HUES48 (cell line): ENCODE measurements at regions not wholly inside any gene's neighbourhood (a gene's known extent, or its start where the extent isn't known, plus 50 kb on each side); places are given as distances from the start of the nearest gene placed in this dataset.

Experiments
- H3K27ac ChIP-seq: one replicate; pipeline ENCODE4 v1.7.0; 2013; ENCODE audit warnings: low read depth, low read length, inconsistent platforms
- H3K27me3 ChIP-seq: 2 replicates; pipeline ENCODE4 v1.6.1; 2013; ENCODE audit warnings: mild to moderate bottlenecking, low read length; ENCODE audit not compliant: control insufficient read depth, insufficient read depth
- H3K36me3 ChIP-seq: 2 replicates; pipeline ENCODE4 v1.6.1; 2013; ENCODE audit warnings: low read length; ENCODE audit not compliant: control insufficient read depth, insufficient read depth
- H3K4me1 ChIP-seq: 2 replicates; pipeline ENCODE4 v1.6.1; 2013; ENCODE audit warnings: mild to moderate bottlenecking, low read length; ENCODE audit not compliant: control insufficient read depth, insufficient read depth
- H3K4me3 ChIP-seq: 2 replicates; pipeline ENCODE4 v1.5.1; 2013; ENCODE audit warnings: mild to moderate bottlenecking, low read depth, low read length
- H3K9ac ChIP-seq: 2 replicates; pipeline ENCODE4 v1.6.1; 2013; ENCODE audit warnings: mild to moderate bottlenecking, low read depth, low read length, moderate library complexity
- H3K9me3 ChIP-seq: 2 replicates; pipeline ENCODE4 v1.6.1; 2013; ENCODE audit warnings: low read length; ENCODE audit not compliant: control insufficient read depth, insufficient read depth

DNA sequence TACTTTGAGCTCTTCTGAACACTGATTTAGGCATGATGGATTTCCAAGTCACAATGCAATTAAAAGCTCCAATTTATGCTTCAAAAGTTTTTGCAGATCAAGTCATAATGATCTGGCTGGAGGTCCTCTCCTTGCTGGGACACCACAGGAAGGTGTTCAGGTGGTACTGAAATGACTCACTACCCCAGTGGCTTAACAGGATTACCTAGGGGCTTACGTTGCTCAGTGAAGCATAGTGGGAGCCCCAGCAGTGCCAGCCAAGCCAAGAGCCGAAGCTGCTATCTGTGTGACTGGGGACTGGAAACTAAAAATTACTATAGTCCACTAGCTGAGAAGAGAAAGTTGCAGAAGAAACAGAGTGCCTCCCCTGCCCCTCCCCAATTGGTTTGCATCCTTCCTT is 110.1 kb upstream of the LPP start:
- Histone ChIP-seq H3K27me3 (no peaks in the 10 kb centered on the region), H3K27ac (no peak overlapping the region), H3K4me1 (no peaks in the 10 kb centered on the region), H3K9me3 (no peaks in the 10 kb centered on the region), H3K4me3 (no peak overlapping the region), H3K9ac (no peak overlapping the region), H3K36me3 (no peaks in the 10 kb centered on the region)

DNA sequence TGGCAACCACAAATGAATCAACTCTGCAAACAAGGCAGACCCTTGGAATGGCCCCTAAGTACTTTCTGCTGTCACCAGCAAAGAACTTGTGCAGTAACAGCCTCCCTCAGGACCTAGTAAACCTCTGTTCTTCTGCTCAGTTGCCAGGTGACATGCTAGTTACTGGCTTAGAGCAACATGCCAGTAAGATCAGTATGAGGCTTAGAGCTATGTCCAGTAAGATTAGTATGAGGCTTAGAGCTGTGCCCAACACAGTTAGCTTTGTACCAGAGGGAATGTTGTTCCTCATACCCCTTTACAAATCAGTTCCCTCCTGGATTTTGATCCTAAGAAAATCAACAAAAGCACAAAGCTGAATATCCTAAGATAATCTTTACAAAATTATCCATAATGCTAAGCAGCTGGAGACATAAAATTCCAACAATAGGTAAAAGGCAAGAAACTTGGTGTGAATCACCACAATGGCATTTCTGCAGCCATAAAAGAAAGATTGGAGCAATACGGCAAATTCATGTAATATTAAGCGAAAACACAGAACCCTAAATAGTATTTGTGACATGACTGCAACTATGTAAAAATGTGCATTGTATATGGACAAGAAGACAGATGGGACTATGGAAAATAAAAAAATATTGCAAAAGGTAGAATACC is 107.3 kb upstream of the LPP start:
- H3K36me3 ChIP-seq = no peaks in the 10 kb centered on the region
- H3K4me3 ChIP-seq = no peak overlapping the region
- H3K9me3 ChIP-seq = no peaks in the 10 kb centered on the region
- H3K9ac ChIP-seq = no peak overlapping the region
- H3K27ac ChIP-seq = no peak overlapping the region
- H3K4me1 ChIP-seq = peaks cover 3% of the 10 kb centered on the region; the same call in 1 of the 2 replicates
- no peaks in the 10 kb centered on the region for H3K27me3 ChIP-seq

DNA sequence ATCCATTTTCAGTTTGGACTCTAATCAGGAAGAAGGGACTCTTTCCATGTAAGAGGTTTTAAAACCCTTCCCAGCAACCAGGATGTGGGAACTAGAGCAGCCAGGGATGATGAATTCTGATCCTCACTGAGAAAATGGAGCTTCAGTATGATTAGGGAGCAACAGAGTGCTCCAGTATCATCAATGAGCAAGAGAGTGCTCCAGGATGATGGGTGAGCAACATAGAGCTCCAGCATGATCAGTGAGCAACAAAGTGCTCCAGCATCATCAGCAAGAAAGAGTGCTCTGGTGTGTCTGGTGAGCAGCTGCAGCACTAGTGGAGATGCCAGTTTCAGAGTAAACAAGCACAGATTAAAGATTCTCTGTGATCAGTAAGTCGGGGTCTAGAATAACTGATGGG is 106.4 kb upstream of the LPP start:
- no peak overlapping the region for H3K27ac ChIP-seq
- H3K4me3 ChIP-seq = no peak overlapping the region
- no peak overlapping the region for H3K9ac ChIP-seq
- no peaks in the 10 kb centered on the region for H3K9me3 ChIP-seq
- H3K4me1 ChIP-seq = peaks cover 10% of the 10 kb centered on the region
- H3K27me3 ChIP-seq = no peaks in the 10 kb centered on the region
- no peaks in the 10 kb centered on the region for H3K36me3 ChIP-seq

DNA sequence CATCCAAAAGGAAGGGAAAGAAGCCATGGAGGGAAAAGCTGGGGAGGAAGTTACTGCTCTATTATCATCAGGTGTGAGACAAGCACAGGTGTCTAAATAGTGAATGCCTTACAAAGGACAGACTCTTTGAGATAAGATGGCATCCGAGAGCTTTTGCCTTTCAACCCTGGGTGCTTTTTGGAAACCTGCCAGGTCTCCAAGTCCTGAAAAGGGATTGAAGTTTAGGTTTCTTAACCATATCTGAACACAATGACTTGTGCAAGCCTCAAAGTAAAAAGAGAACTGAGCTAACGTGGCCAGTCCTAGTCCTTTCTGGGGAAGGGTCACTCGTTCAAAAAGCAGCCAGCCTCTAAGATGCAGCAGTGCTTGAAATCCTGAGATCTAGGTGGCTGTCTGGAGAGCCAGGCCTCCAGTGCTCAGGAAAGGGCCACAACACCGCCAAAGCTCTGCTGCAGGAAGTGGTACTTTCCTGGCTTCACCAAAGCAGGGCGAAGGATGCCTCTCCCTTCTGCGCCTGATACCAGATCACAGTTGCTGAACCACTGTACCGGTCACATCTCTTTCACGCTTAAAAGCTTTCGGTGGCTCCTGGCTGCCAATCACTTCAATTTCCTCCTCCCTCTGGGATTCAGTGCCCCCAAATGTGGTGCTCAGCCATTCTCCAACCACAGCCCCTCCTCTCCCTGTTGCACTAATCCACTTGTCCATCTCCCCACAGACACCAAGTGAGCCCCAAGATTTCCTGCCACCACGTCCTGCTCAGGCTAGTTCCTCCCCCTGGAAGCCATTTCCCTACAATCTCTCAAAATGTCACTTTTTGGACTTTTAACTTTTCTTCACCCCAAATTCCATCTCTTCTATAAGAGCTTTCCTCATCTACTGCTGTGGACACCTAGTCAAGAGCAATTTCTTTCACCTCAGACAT is 104.1 kb upstream of the LPP start:
- peaks cover 17% of the 10 kb centered on the region for H3K4me1 ChIP-seq

GRCh38 chr3:188051801-188052168 is 102.2 kb upstream of the LPP start:
- Histone ChIP-seq H3K4me3 (no peak overlapping the region), H3K27ac (peak overlapping the region; percentile 48), H3K27me3 (peaks cover 6% of the 10 kb centered on the region; the same call in 1 of the 2 replicates), H3K4me1 (peaks cover 17% of the 10 kb centered on the region), H3K9me3 (no peaks in the 10 kb centered on the region), H3K36me3 (no peaks in the 10 kb centered on the region), H3K9ac (no peak overlapping the region)

More for the DNA sequence above, 104.1 kb upstream of the LPP start:
- no peaks in the 10 kb centered on the region for H3K36me3 ChIP-seq
- no peak overlapping the region for H3K9ac ChIP-seq
- H3K4me3 ChIP-seq = no peak overlapping the region
- peaks cover 6% of the 10 kb centered on the region; the same call in 1 of the 2 replicates for H3K27me3 ChIP-seq
- no peak overlapping the region for H3K27ac ChIP-seq
- H3K9me3 ChIP-seq = no peaks in the 10 kb centered on the region

DNA sequence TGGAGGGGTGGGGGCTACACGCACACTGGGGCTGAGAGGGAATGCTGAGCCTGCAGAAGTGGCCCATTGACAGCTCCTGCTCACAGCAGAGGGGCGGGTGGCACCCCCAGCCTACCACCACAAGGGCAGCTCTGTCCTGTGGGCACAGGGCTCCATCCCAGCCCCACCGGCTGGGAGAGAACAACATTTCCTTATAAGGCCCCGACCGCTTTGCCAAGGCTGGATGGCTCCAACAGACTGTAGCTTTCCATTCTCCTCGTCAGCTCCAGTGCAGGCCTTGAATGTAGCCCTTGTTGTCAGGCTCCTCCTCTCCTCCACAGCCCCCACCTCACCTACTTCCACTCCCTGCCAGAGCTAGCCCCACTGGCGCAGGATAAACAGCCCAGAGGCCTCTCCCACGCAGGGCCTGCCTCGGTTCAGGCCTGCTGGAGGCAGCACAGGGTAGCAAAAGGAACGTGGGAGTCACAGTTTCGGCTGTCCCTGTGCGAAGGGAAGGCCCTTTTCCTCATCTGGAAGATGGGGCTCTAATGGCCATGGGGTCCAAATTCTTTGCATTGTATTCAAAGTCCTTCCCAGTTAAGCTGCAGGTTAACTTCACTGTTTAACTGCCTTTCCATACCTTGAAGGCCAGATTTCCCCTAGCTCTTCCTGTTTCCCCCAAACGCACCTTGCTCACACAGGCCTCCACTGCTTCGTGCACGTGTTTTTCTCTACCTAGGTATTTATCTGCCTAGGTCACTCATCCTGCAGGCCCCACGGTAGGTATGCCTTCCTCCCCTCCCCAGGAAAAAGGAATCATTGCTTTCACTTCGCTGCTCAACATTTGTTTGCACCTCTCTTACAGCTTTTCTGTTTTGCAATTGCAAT is 101.6 kb upstream of the LPP start:
- H3K9ac ChIP-seq = no peak overlapping the region
- no peak overlapping the region for H3K4me3 ChIP-seq
- H3K27ac ChIP-seq = peak overlapping the region; percentile 48
- no peaks in the 10 kb centered on the region for H3K9me3 ChIP-seq
- H3K4me1 ChIP-seq = peaks cover 17% of the 10 kb centered on the region
- H3K27me3 ChIP-seq = peaks cover 6% of the 10 kb centered on the region; the same call in 1 of the 2 replicates
- H3K36me3 ChIP-seq = no peaks in the 10 kb centered on the region

DNA sequence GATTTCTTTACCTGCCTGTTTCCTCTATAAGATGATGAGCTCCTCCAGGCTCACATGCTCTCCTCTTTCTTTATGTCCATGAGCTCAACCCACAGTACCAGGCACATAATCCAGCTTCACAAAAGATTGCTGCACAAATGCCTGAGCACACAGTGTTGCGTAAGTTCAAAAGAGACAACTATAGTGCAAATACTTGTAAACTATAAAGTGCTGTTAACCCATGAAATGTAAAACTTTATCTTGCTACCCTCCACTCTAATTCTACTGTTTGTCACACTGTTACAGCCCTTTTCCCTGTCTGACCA is 101.0 kb upstream of the LPP start:
- Histone ChIP-seq H3K27ac (no peak overlapping the region), H3K4me3 (no peak overlapping the region), H3K36me3 (no peaks in the 10 kb centered on the region), H3K4me1 (peaks cover 17% of the 10 kb centered on the region), H3K27me3 (peaks cover 6% of the 10 kb centered on the region; the same call in 1 of the 2 replicates), H3K9ac (no peak overlapping the region), H3K9me3 (no peaks in the 10 kb centered on the region)

DNA sequence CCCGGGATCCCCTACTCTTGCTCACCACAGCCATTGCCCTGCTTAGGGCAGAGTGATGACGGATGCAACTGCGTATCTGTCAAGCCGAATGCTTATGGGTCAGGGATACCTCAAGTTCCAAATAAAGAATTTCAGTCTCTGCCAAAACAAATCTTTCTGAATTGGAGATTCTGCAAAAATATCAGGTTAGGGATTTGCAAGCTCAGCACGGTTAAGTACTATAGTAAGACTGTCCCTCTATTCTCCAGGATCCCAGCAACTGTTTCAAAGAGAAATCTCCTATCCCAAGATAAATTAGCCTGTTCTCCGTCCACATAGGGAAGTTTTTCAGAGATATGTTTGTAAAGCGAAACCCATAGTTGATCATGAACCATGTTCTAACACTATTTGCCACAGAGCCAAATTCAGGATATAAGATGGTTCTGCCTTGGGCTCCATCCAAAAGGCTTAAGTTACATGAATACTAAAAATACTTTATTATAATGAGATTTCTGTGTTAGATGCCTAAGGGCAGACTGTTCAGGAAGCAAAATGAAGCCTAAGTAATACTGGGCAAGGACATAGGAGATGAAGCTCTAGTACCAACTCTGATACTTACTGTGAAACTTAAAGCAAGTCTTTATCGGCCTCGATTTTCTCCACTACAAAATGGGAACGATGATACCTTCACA is 100.1 kb upstream of the LPP start:
- Histone ChIP-seq H3K4me3 (no peak overlapping the region), H3K9me3 (no peaks in the 10 kb centered on the region), H3K27me3 (peaks cover 6% of the 10 kb centered on the region; the same call in 1 of the 2 replicates), H3K27ac (no peak overlapping the region), H3K4me1 (peaks cover 17% of the 10 kb centered on the region), H3K36me3 (no peaks in the 10 kb centered on the region), H3K9ac (no peak overlapping the region)

DNA sequence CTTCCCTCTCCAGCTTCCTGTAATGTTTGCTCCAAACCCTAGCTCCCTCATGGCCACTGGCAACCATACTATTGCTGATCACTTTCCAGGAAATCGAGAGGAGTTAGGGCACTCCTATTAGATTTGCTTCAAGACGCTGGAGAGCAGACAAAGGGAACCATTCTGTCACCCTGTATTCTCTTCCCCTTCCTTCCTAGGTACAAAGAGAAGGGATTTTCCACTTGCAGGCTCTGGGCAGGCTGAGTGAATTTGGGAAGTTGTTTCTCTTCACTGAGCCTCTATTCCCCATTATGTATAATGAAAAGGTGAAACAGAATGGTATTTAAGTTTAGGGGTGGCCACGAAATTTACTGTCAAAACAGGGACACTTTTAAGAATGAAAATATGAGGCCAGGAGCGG is 99.4 kb upstream of the LPP start:
- Histone ChIP-seq H3K27ac (no peak overlapping the region), H3K36me3 (no peaks in the 10 kb centered on the region), H3K9me3 (no peaks in the 10 kb centered on the region), H3K4me1 (peaks cover 17% of the 10 kb centered on the region), H3K27me3 (peaks cover 6% of the 10 kb centered on the region; the same call in 1 of the 2 replicates), H3K4me3 (no peak overlapping the region), H3K9ac (no peak overlapping the region)

GRCh38 chr3:188055388-188055787 is 98.6 kb upstream of the LPP start:
- Histone ChIP-seq H3K4me1 (peaks cover 17% of the 10 kb centered on the region), H3K36me3 (no peaks in the 10 kb centered on the region), H3K9me3 (no peaks in the 10 kb centered on the region), H3K9ac (no peak overlapping the region), H3K4me3 (no peak overlapping the region), H3K27me3 (peaks cover 6% of the 10 kb centered on the region; the same call in 1 of the 2 replicates), H3K27ac (no peak overlapping the region)
